Coronary artery (tissue), 2 donors: ENCODE measurements at regions not wholly inside any gene's neighbourhood (a gene's known extent, or its start where the extent isn't known, plus 50 kb on each side); places are given as distances from the start of the nearest gene placed in this dataset.

Source experiments
- DNase-seq: peaks from one replicate; pipeline ENCODE4 v3.0.0-alpha.2; 2017; ENCODE audit warnings: low spot score
- H3K27ac ChIP-seq, 2 donors: fragments of 200-600 bp; sonication (generic); one replicate each; pipeline ENCODE4 v1.5.1; 2016 to 2019
- H3K4me3 ChIP-seq: fragments of 200-600 bp; sonication (generic); 2 replicates; pipeline ENCODE4 v1.5.1; 2016; ENCODE audit warnings: mild to moderate bottlenecking, moderate library complexity
- TF ChIP-seq, protein P1 (sequence below): fragments of 200-600 bp; sonication (generic); IDR thresholded peaks from one replicate; pipeline ENCODE4 v1.5.1; 2019; ENCODE audit warnings: antibody characterized with exemption

DNA sequence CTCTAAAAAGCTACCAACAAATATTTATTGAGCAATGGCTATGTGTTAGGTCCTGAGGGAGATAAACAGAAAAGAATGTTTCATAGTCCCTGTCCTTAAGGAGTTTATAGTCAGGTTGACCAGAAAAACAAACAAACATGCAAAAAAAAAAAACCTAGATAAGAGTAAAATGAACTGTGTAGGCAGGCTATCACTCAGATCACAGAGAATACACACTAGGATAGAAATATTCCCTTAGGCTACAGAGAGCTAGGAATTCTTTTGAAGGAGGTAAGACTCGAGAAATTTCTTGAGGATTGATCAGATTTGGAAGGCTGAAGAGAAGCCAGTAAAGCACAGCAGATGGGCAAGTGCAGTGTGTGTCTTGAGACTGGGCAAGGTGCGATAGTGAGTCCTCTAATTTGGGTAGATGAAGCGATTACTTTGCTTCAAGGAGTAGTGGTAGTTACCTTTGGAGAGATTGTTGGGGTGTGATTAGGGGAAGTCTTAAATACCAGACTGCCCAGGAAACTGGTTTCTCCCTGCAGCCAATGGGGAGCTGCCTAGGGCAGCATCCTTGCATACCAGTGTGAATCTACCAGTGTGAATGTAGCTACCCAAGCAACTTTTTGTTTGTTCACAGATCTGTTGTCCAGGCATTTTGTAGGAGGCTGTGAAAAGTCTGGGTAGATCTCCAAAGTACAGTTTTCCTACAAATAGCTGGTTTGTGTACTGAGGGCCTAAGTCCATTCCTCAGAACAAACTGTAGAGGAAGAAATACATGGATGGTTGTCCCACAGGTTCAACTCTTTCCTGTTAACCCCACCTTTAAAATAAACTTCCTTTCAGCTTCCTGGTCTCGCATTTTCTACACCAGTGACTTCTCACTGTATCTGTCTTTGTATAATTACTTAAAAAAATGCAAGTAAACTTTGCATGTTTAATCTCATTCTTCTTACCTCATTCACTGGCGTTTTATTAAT, 314.1 kb downstream of the KLF5 start:
- no peak overlapping the region for H3K4me3 ChIP-seq
- TF ChIP-seq, protein P1, sequence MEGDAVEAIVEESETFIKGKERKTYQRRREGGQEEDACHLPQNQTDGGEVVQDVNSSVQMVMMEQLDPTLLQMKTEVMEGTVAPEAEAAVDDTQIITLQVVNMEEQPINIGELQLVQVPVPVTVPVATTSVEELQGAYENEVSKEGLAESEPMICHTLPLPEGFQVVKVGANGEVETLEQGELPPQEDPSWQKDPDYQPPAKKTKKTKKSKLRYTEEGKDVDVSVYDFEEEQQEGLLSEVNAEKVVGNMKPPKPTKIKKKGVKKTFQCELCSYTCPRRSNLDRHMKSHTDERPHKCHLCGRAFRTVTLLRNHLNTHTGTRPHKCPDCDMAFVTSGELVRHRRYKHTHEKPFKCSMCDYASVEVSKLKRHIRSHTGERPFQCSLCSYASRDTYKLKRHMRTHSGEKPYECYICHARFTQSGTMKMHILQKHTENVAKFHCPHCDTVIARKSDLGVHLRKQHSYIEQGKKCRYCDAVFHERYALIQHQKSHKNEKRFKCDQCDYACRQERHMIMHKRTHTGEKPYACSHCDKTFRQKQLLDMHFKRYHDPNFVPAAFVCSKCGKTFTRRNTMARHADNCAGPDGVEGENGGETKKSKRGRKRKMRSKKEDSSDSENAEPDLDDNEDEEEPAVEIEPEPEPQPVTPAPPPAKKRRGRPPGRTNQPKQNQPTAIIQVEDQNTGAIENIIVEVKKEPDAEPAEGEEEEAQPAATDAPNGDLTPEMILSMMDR, result no peak
- no peak for DNase-seq
- no peak overlapping the region for H3K27ac ChIP-seq

DNA sequence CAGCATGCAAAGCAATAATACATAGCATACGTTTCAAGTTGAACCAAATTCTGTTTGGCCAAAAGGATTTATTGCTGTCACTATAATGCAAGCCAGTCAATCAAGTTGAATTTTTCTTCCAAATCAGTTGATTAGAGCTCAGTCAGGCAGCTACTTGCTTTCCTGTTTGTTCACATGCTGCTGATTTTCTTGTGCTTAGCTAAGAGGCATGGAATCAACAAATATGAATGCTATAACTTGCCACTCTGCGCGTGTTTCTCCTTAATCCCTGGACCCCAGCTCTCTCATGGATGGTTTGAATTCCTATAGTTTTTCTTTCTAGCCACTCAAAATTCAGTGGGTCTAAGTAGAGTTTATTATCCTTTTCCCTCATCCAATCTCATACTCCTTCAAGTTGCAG, 311.3 kb downstream of the KLF5 start:
- TF ChIP-seq, protein P1, result no peak
- H3K27ac ChIP-seq, result no peak overlapping the region
- DNase-seq, result no peak
- no peak overlapping the region for H3K4me3 ChIP-seq

DNA sequence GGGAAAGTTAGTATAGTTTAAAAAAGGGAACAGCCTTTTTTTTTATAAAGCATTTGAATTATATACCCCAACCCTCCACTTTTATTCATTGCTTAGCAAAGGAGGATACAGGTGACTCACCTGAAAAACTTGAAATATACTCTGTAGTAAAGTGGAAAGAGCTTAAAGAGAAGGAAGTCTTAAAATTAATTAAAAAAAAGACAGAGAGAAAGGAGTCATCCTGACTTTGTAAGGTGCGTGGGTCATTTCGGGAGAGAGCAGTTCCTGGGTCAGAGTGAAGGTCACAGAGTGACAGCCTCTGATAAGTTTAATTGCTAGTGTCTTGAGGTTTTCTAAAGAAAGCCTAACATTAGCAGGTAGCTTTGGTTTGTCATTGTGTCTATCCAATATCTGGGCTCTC, 310.3 kb downstream of the KLF5 start:
- Histone ChIP-seq H3K4me3 (no peak overlapping the region), H3K27ac (no peak overlapping the region)
- TF ChIP-seq, protein P1, result no peak
- no peak for DNase-seq

DNA sequence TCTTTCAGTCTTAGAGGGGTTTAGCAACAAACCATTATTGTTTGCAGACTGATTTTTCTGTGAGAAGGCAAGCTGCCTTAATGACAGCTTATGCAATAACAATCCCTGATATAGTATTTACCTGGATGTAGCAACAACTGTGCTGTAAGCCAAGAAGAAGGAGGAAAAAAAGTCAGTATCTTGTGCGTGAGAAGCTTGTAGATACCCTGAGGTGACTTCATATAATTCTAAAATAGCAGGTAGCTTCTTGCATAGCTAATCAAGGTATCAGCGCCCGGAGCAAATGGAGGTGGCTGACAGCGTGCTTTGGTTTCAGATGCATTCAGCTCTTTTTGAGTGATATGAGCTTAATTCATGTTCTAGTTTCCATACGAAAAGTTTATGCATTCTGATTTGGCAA, 309.8 kb downstream of the KLF5 start:
- H3K4me3 ChIP-seq, result no peak overlapping the region
- TF ChIP-seq, protein P1, result no peak
- DNase-seq, result no peak
- H3K27ac ChIP-seq, result no peak overlapping the region

DNA sequence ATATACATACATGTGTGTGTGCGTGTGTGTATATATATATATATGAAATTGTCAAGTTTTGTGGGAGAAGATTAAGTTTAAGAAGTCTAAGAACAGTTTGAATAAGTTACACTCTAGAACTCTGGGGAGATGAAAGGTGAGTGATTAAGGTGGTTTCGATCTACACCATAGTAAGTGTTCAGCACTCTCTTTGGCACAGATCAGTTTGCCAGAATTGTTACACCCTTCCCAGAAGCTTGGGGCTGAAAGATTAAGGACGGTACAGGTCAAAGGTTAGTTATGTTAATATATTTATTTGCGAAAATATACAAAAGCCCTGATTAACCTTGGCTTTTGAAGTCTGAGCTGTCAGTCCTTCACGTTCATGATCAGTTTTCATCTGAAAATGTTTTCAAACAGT, 309.1 kb downstream of the KLF5 start:
- no peak for DNase-seq
- Histone ChIP-seq H3K4me3 (no peak overlapping the region), H3K27ac (no peak overlapping the region)
- TF ChIP-seq, protein P1, result no peak

DNA sequence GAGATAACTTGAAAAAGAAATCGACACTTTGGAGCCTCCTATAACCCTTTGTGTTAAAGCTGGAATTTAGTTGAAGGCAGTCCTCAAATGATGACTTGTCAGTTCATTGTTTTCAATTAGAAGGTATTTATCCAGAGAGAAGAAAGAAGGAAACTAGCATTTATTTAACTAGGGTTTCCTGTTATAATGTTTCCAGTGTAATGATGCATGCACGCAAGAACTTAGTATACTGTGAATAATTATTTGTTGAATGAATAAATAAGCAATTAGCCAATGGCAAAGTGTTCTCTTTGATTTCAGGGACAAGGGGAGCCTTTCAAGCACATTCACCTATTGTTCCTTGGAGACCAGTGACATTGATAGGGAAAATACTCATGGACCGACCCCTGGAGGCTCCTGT, 307.4 kb downstream of the KLF5 start:
- no peak for DNase-seq
- TF ChIP-seq, protein P1, result no peak
- H3K27ac ChIP-seq, result no peak overlapping the region
- no peak overlapping the region for H3K4me3 ChIP-seq

DNA sequence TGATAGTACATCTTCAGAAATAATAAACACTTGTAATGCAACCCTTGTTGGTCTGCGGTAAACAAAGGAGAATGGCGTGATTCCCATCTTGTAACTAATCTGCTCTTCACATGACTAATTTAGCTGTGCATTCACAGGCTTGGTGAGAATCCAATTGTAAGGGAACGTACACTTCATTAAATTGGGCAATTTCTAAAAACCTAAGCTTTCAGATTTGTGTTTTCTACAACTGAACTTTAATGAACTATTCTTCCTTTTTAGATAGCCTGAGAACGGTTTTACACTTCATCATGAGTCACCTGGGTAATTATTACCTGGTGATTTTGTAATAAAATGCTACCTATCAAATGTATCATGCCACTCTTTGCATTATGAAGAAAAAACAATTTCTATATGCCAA, 306.9 kb downstream of the KLF5 start:
- no peak overlapping the region for H3K4me3 ChIP-seq
- no peak overlapping the region for H3K27ac ChIP-seq
- no peak for DNase-seq
- TF ChIP-seq, protein P1, result no peak
